PC-9 (cell line): ENCODE measurements at regions not wholly inside any gene's neighbourhood (a gene's known extent, or its start where the extent isn't known, plus 50 kb on each side); places are given as distances from the start of the nearest gene placed in this dataset.

ENCODE experiments used
- BruUV-seq: library from RNA; stranded (reverse); fragments of 400-500 nt; replicated peaks from 2 replicates; lab custom pipeline; 2021; lab: Mats Ljungman, UMichigan
- CTCF ChIA-PET: fragments of 300-600 bp; sonication (Branson Sonifier 250); formaldehyde crosslinking; loops from one replicate; lab custom pipeline; 2022; ENCODE audit warnings: antibody characterized with exemption; lab: Charles Lee
- POLR2A ChIA-PET: fragments of 300-600 bp; sonication (Branson Sonifier 250); formaldehyde crosslinking; loops from one replicate; lab custom pipeline; 2022; ENCODE audit warnings: antibody characterized with exemption; ENCODE audit not compliant: unreplicated experiment; lab: Charles Lee
- DNase-seq, 2 experiments: peaks; one replicate each; pipeline versions ENCODE4 v3.0.0 to v3.0.0-alpha.2; 2015 to 2022; ENCODE audit warnings: mixed read lengths in 1 of 2
- H2AFZ ChIP-seq: fragments of 200-600 bp; sonication (generic); 2 replicates; pipeline ENCODE4 v1.8.1; 2017; ENCODE audit warnings: antibody characterized with exemption
- H3F3A ChIP-seq: fragments of 200-600 bp; sonication (generic); 2 replicates; pipeline ENCODE4 v1.8.1; 2017; ENCODE audit warnings: antibody characterized with exemption, mild to moderate bottlenecking, low read depth; ENCODE audit not compliant: insufficient read depth
- H3K27ac ChIP-seq: fragments of 200-600 bp; sonication (generic); 2 replicates; pipeline ENCODE4 v1.6.1; 2016; ENCODE audit warnings: mixed run types
- H3K27me3 ChIP-seq: fragments of 200-600 bp; sonication (generic); 2 replicates; pipeline ENCODE4 v1.6.1; 2016; ENCODE audit warnings: low read depth, mixed run types; ENCODE audit not compliant: insufficient read depth
- H3K36me3 ChIP-seq: fragments of 200-600 bp; sonication (generic); 2 replicates; pipeline ENCODE4 v1.6.1; 2016; ENCODE audit warnings: low read depth, mixed run types
- H3K4me1 ChIP-seq: fragments of 200-600 bp; sonication (generic); replicated peaks from 2 replicates; pipeline ENCODE4 v1.6.1; 2016; ENCODE audit warnings: mixed run types; ENCODE audit not compliant: insufficient read depth
- H3K4me2 ChIP-seq: fragments of 200-600 bp; sonication (generic); 2 replicates; pipeline ENCODE4 v1.6.1; 2017; ENCODE audit warnings: mixed run types
- H3K4me3 ChIP-seq: fragments of 200-600 bp; sonication (generic); 2 replicates; pipeline ENCODE4 v1.6.1; 2016; ENCODE audit warnings: mixed run types
- H3K79me2 ChIP-seq: fragments of 200-600 bp; sonication (generic); 2 replicates; pipeline ENCODE4 v1.6.1; 2017; ENCODE audit warnings: low read depth, mixed run types
- H3K9me2 ChIP-seq: fragments of 200-600 bp; sonication (generic); 2 replicates; pipeline ENCODE4 v1.8.1; 2017; ENCODE audit warnings: mild to moderate bottlenecking; ENCODE audit not compliant: insufficient read depth
- H3K9me3 ChIP-seq: fragments of 200-600 bp; sonication (generic); 2 replicates; pipeline ENCODE4 v1.8.1; 2016; ENCODE audit warnings: low read depth; ENCODE audit not compliant: insufficient read depth
- H4K20me1 ChIP-seq: fragments of 200-600 bp; sonication (generic); 2 replicates; pipeline ENCODE4 v1.8.1; 2017; ENCODE audit not compliant: insufficient read depth
- EZH2 ChIP-seq: fragments of 200-600 bp; sonication (generic); IDR thresholded peaks from 2 replicates; pipeline ENCODE4 v1.8.0; 2017; ENCODE audit warnings: antibody characterized with exemption, low read depth
- intact Hi-C: fragments of 100-400 bp; cut with micrococcal nuclease; formaldehyde crosslinking; loops from one replicate; pipeline ENCODE4 v1.10.0; 2022; ENCODE audit not compliant: unreplicated experiment
- TF ChIP-seq, protein P1 (sequence below): fragments of 200-600 bp; sonication (generic); conservative IDR thresholded peaks from 2 replicates; pipeline ENCODE4 v1.6.1; 2017; ENCODE audit warnings: mixed run types, antibody characterized with exemption, mild to moderate bottlenecking, moderate library complexity

DNA sequence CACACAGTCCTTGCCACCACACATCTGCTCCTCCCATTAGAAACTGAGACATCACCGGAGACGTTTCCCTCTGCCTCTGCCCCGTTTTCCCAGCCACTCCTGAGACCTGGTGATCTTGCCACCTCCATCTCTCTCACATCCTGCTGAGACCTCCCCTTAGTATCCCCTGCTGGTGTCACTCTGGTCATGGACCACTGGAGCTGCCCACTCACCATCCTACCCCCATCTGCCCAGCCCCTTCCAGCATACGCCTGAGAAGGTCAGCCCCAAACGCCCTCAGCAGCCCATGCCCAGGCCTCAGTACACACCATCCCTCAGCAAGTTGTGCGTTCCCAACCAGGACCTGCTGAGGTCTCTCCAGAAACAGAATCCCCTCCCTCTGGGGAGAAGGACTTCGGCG is 64.3 kb downstream of the SHANK2 start:
- Histone ChIP-seq H3K4me2 (no peak overlapping the region), H3K9me3 (no peaks in the 10 kb centered on the region), H3K36me3 (no peaks in the 10 kb centered on the region), H3K4me3 (no peak overlapping the region), H4K20me1 (no peaks in the 10 kb centered on the region), H3K4me1 (no peaks in the 10 kb centered on the region), H2AFZ (no peak overlapping the region), H3K79me2 (no peaks in the 10 kb centered on the region), H3K27me3 (no peaks in the 10 kb centered on the region), H3F3A (no peaks in the 10 kb centered on the region), H3K27ac (no peak overlapping the region), H3K9me2 (no peaks in the 10 kb centered on the region)
- CTCF ChIA-PET = no interaction called here
- BruUV-seq = no TSS peak
- intact Hi-C loops = no loop called here
- POLR2A ChIA-PET = no interaction called here
- TF ChIP-seq, protein P1, sequence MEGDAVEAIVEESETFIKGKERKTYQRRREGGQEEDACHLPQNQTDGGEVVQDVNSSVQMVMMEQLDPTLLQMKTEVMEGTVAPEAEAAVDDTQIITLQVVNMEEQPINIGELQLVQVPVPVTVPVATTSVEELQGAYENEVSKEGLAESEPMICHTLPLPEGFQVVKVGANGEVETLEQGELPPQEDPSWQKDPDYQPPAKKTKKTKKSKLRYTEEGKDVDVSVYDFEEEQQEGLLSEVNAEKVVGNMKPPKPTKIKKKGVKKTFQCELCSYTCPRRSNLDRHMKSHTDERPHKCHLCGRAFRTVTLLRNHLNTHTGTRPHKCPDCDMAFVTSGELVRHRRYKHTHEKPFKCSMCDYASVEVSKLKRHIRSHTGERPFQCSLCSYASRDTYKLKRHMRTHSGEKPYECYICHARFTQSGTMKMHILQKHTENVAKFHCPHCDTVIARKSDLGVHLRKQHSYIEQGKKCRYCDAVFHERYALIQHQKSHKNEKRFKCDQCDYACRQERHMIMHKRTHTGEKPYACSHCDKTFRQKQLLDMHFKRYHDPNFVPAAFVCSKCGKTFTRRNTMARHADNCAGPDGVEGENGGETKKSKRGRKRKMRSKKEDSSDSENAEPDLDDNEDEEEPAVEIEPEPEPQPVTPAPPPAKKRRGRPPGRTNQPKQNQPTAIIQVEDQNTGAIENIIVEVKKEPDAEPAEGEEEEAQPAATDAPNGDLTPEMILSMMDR = no peak
- TF ChIP-seq EZH2 = no peak
- no peak for DNase-seq

DNA sequence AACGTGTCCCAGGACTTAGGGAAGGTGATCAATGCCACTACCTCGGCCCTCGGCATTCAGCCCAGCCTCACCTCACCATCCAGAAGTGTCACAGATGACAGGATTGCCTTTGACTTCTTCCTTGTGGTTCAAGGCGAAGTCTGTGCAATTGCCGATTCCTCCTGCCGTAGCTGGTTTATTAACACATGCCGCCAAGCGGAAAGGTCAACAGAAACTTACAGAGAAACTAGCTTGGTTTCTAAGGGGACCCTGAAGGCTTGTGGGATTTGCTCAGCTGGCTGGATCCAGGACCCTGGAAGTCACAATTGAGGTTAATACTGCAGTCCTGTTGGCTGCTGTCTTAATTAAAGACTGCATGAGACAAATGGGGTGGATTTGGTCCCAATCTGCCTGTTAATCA is 65.6 kb downstream of the SHANK2 start:
- Histone ChIP-seq H2AFZ (no peak overlapping the region), H3K27ac (no peak overlapping the region), H3K4me2 (no peak overlapping the region), H3K36me3 (no peaks in the 10 kb centered on the region), H4K20me1 (no peaks in the 10 kb centered on the region), H3F3A (no peaks in the 10 kb centered on the region), H3K4me3 (no peak overlapping the region), H3K79me2 (no peaks in the 10 kb centered on the region), H3K4me1 (no peaks in the 10 kb centered on the region), H3K27me3 (no peaks in the 10 kb centered on the region), H3K9me2 (no peaks in the 10 kb centered on the region), H3K9me3 (no peaks in the 10 kb centered on the region)
- no peak for TF ChIP-seq EZH2
- TF ChIP-seq, protein P1 = no peak
- DNase-seq = no peak
- no TSS peak for BruUV-seq
- POLR2A ChIA-PET = no interaction called here
- CTCF ChIA-PET = interaction anchor here (0.6 kb wide), 1 partner anchor 382 kb away, joined by 3 read pairs; no protein-coding TSS in a partner anchor
- intact Hi-C loops = no loop called here

DNA sequence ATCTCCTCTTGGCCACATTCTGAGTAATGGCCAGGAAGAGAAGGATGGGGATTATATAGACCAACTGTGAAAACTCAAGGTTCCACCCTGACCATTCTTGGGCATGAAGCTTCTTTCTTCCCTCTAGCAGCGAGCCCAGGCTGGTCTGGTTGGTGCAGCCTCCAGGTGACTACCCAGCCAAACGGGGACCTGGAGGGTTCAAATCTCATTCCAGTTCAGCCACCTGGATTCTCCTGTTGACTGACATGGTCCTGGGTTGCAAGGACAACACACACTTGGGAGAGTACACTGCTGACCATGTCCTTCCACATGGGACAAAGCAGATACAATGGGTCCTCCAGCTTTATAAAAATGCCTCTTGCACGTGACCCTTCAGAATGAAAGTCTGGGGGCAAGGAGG is 67.0 kb downstream of the SHANK2 start:
- Histone ChIP-seq H2AFZ (no peak overlapping the region), H3K36me3 (no peaks in the 10 kb centered on the region), H3K27ac (no peak overlapping the region), H3K9me3 (no peaks in the 10 kb centered on the region), H3K27me3 (no peaks in the 10 kb centered on the region), H3F3A (no peaks in the 10 kb centered on the region), H3K79me2 (no peaks in the 10 kb centered on the region), H3K4me3 (no peak overlapping the region), H4K20me1 (no peaks in the 10 kb centered on the region), H3K4me1 (no peaks in the 10 kb centered on the region), H3K9me2 (no peaks in the 10 kb centered on the region), H3K4me2 (no peak overlapping the region)
- intact Hi-C loops = no loop called here
- ChIA-PET CTCF (interaction anchor here (0.6 kb wide), 1 partner anchor 1034 kb away, joined by 4 read pairs; no protein-coding TSS in a partner anchor), POLR2A (no interaction called here)
- DNase-seq = no peak
- TF ChIP-seq EZH2 = no peak
- TF ChIP-seq, protein P1 = no peak
- BruUV-seq = no TSS peak
